CD4-positive, alpha-beta memory T cell (primary cell): ENCODE measurements at regions not wholly inside any gene's neighbourhood (a gene's known extent, or its start where the extent isn't known, plus 50 kb on each side); places are given as distances from the start of the nearest gene placed in this dataset.
"Not testable (repeated sequence)": the region's sequence is repeated elsewhere in the genome, so short reads cannot be mapped to it uniquely, and the experiment has no call there.

Source experiments
- CTCF ChIA-PET: fragments of 350-600 bp; sonication (Branson Sonifier 250); formaldehyde crosslinking; loops from one replicate; lab custom pipeline; 2021; ENCODE audit warnings: inconsistent platforms; ENCODE audit not compliant: partially characterized antibody; lab: Charles Lee
- POLR2A ChIA-PET: fragments of 350-600 bp; sonication (Branson Sonifier 250); formaldehyde crosslinking; loops from one replicate; lab custom pipeline; 2021; ENCODE audit not compliant: partially characterized antibody; lab: Charles Lee
- DNase-seq, 5 donors: peaks; one replicate each; pipeline versions ENCODE4 v3.0.0 to v3.0.0-alpha.2; 2020 to 2022; ENCODE audit warnings: mixed read lengths in 1 of 5
- H3K27ac ChIP-seq: one replicate; pipeline ENCODE4 v1.7.0; 2013; ENCODE audit warnings: low read depth, low read length
- H3K27me3 ChIP-seq: 2 replicates; pipeline ENCODE4 v1.7.0; 2013; ENCODE audit warnings: mild to moderate bottlenecking, low read length, moderate library complexity; ENCODE audit not compliant: insufficient read depth
- H3K36me3 ChIP-seq: 2 replicates; pipeline ENCODE4 v1.7.0; 2013; ENCODE audit warnings: mild to moderate bottlenecking, low read length, moderate library complexity; ENCODE audit not compliant: insufficient read depth
- H3K4me1 ChIP-seq: 2 replicates; pipeline ENCODE4 v1.7.0; 2013; ENCODE audit warnings: mild to moderate bottlenecking, low read length, moderate library complexity; ENCODE audit not compliant: insufficient read depth
- H3K4me3 ChIP-seq, 2 donors: one replicate each; pipeline ENCODE4 v1.7.0; 2013; ENCODE audit warnings: low read length in 2 of 2, mild to moderate bottlenecking in 1 of 2
- H3K9me3 ChIP-seq, 2 donors: one replicate each; pipeline ENCODE4 v1.7.0; 2013; ENCODE audit warnings: low read length in 2 of 2, control low read depth in 1 of 2; ENCODE audit not compliant: control insufficient read depth in 1 of 2
- H3K27ac Mint-ChIP-seq, 7 donors: one replicate each; pipeline ENCODE4 v1.8.0; 2020 to 2021; ENCODE audit warnings: mixed read lengths in 7 of 7, mild to moderate bottlenecking in 6 of 7, inconsistent platforms in 3 of 7, moderate library complexity in 3 of 7
- H3K27me3 Mint-ChIP-seq, 2 donors: one replicate each; pipeline ENCODE4 v1.8.0; 2020 to 2021; ENCODE audit warnings: mixed read lengths in 2 of 2
- H3K36me3 Mint-ChIP-seq, 2 donors: one replicate each; pipeline ENCODE4 v1.8.0; 2020 to 2021; ENCODE audit warnings: mixed read lengths in 2 of 2, inconsistent platforms in 1 of 2, mild to moderate bottlenecking in 1 of 2
- H3K4me1 Mint-ChIP-seq, 4 donors: one replicate each; pipeline ENCODE4 v1.8.0; 2020 to 2021; ENCODE audit warnings: mixed read lengths in 4 of 4, mild to moderate bottlenecking in 1 of 4
- H3K4me3 Mint-ChIP-seq, 8 donors: one replicate each; pipeline ENCODE4 v1.8.0; 2020 to 2021; ENCODE audit warnings: mixed read lengths in 8 of 8, mild to moderate bottlenecking in 7 of 8, moderate library complexity in 6 of 8, inconsistent platforms in 3 of 8
- H3K9me3 Mint-ChIP-seq, 8 donors: one replicate each; pipeline ENCODE4 v1.8.0; 2020 to 2021; ENCODE audit warnings: mixed read lengths in 8 of 8, mild to moderate bottlenecking in 5 of 8, inconsistent platforms in 3 of 8, moderate library complexity in 1 of 8
- intact Hi-C: fragments of 100-400 bp; cut with micrococcal nuclease; formaldehyde crosslinking; loops from one replicate; pipeline ENCODE4 v1.15.1; 2023

DNA sequence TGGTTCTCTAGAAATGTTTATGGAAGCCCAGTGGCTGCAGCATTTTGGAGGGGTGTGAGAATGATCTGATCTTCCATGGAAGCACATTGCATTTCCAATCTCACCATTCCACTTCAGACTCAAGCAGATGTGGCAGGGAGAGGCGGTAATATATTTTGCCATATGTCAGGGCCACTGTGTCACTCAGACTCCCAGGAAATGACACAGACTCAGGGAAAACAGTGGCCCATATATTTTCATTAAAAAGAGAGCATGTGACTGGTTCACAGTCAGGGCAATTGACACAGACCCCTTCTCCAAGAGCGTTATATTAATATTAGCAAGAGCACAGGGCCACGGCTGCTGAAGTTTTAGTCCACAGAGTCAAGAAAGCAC, 149.3 kb upstream of the NRP1 start:
- H3K9me3 Mint-ChIP-seq: peaks cover 0 to 5% (median 0%) of the 10 kb centered on the region in 8 donors
- H3K4me1 Mint-ChIP-seq: peaks cover 12 to 18% (median 15%) of the 10 kb centered on the region in 4 donors
- DNase-seq: no peak
- no peaks in the 10 kb centered on the region for H3K27me3 ChIP-seq
- no peaks in the 10 kb centered on the region for H3K36me3 ChIP-seq
- no peak overlapping the region for H3K4me3 ChIP-seq
- H3K4me3 Mint-ChIP-seq: no peak overlapping the region
- CTCF ChIA-PET: no interaction called here
- POLR2A ChIA-PET: interaction anchor here (1.4 kb wide), 1 partner anchor 82 kb away, joined by 3 read pairs; no protein-coding TSS in a partner anchor
- H3K36me3 Mint-ChIP-seq: no peaks in the 10 kb centered on the region
- H3K27ac Mint-ChIP-seq: no peak overlapping the region
- H3K27me3 Mint-ChIP-seq: peaks cover 0 to 1% of the 10 kb centered on the region in 2 donors
- H3K9me3 ChIP-seq: no peaks in the 10 kb centered on the region
- H3K27ac ChIP-seq: no peak overlapping the region
- H3K4me1 ChIP-seq: peaks cover 7% of the 10 kb centered on the region
- intact Hi-C loops: no loop called here

DNA sequence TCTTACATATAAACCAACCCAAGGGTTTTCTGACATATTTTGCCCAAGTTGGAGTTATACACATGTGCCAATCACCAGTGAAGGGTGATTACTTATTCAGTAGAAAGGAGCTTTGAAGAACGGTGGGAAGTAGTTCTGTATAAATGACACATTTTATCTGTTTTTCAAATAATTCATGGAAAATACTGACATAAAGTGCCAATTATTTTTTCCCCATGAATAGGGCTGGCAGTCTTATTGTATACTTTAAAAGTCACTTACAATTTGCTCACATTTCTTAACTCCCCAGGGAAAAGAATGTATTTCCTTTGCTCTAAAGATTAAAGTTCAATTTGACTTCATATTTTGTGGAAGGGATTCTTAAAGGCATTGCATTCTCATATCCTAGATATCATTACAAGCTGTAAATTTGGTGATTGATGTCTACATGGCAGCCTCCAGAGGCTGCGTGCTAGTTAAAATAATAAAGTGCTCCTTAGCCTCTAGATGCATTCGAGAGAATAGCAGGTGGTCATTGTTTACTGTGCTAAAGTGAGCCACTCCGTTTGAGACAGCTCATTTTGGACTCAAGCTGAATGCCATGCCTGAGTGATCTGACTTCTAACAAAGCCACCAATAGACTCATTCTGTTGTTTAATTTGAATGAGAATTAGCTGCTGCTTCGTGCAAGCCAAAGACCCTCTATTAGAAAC, 148.8 kb upstream of the NRP1 start:
- Histone ChIP-seq H3K27ac (no peak overlapping the region), H3K27me3 (no peaks in the 10 kb centered on the region), H3K4me1 (peaks cover 7% of the 10 kb centered on the region), H3K4me3 (no peak overlapping the region), H3K9me3 (no peaks in the 10 kb centered on the region), H3K36me3 (no peaks in the 10 kb centered on the region)
- peaks cover 0 to 5% (median 0%) of the 10 kb centered on the region in 8 donors for H3K9me3 Mint-ChIP-seq
- CTCF ChIA-PET: no interaction called here
- H3K4me3 Mint-ChIP-seq: no peak overlapping the region
- peaks cover 0 to 1% of the 10 kb centered on the region in 2 donors for H3K27me3 Mint-ChIP-seq
- H3K4me1 Mint-ChIP-seq: peaks cover 12 to 18% (median 15%) of the 10 kb centered on the region in 4 donors
- no peak overlapping the region for H3K27ac Mint-ChIP-seq
- POLR2A ChIA-PET: interaction anchor here (1.4 kb wide), 1 partner anchor 81 kb away, joined by 3 read pairs; no protein-coding TSS in a partner anchor
- no peak for DNase-seq
- intact Hi-C loops: no loop called here
- H3K36me3 Mint-ChIP-seq: no peaks in the 10 kb centered on the region

DNA sequence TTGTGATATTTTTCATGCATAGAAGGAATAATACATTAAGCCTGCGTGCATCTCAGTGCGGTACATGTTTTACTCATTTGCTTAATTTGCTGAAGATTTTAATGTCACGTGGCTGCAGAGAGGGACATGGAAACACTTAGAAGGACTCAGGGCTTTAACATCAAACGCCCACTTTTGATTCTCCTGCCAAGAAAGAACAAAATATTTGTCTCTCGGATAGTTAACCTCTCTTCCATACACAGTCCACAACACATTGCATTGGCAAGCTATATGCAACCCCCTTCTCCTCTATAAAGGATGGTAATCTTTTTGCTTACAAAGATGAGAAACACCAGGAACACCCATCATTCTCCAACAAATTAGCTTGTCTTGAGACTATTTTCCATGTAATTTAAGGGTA, 148.0 kb upstream of the NRP1 start:
- CTCF ChIA-PET: no interaction called here
- DNase-seq: no peak
- Mint-ChIP-seq H3K9me3 (peaks cover 0 to 5% (median 0%) of the 10 kb centered on the region in 8 donors), H3K27me3 (peaks cover 0 to 1% of the 10 kb centered on the region in 2 donors), H3K36me3 (no peaks in the 10 kb centered on the region), H3K27ac (no peak overlapping the region), H3K4me3 (no peak overlapping the region), H3K4me1 (peaks cover 12 to 18% (median 15%) of the 10 kb centered on the region in 4 donors)
- H3K36me3 ChIP-seq: no peaks in the 10 kb centered on the region
- intact Hi-C loops: no loop called here
- no peak overlapping the region for H3K4me3 ChIP-seq
- H3K27ac ChIP-seq: no peak overlapping the region
- H3K4me1 ChIP-seq: peaks cover 7% of the 10 kb centered on the region
- no peaks in the 10 kb centered on the region for H3K27me3 ChIP-seq
- H3K9me3 ChIP-seq: no peaks in the 10 kb centered on the region
- POLR2A ChIA-PET: no interaction called here

DNA sequence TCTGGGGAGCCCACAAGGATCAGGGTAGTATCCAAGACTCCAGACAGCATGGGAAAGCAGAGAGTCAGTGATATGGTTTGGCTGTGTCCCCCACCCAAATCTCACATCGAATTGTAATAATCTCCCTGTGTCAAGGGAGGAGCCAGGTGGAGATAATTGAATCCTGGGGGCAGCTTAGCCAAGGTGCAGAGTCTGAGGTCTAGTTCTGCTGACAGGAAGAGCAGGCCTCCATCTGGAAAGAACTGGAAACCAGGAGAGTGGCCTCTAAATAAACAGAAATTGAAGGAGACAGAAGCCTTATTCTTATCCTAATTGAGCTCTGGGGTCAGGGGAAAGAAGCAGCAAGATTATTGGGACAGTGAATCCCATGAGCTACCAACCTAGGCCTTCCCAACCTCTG, 146.7 kb upstream of the NRP1 start:
- H3K9me3 Mint-ChIP-seq: peaks cover 0 to 5% (median 0%) of the 10 kb centered on the region in 8 donors
- H3K36me3 Mint-ChIP-seq: no peaks in the 10 kb centered on the region
- no peaks in the 10 kb centered on the region for H3K4me1 ChIP-seq
- no peak overlapping the region for H3K27ac ChIP-seq
- H3K27ac Mint-ChIP-seq: no peak overlapping the region
- H3K27me3 Mint-ChIP-seq: peaks cover 1 to 4% of the 10 kb centered on the region in 2 donors
- no peaks in the 10 kb centered on the region for H3K27me3 ChIP-seq
- peaks cover 1 to 7% (median 5%) of the 10 kb centered on the region in 4 donors for H3K4me1 Mint-ChIP-seq
- intact Hi-C loops: no loop called here
- H3K9me3 ChIP-seq: no peaks in the 10 kb centered on the region
- no peak overlapping the region for H3K4me3 Mint-ChIP-seq
- H3K36me3 ChIP-seq: no peaks in the 10 kb centered on the region
- no peak for DNase-seq
- ChIA-PET POLR2A (no interaction called here), CTCF (no interaction called here)
- H3K4me3 ChIP-seq: no peak overlapping the region

DNA sequence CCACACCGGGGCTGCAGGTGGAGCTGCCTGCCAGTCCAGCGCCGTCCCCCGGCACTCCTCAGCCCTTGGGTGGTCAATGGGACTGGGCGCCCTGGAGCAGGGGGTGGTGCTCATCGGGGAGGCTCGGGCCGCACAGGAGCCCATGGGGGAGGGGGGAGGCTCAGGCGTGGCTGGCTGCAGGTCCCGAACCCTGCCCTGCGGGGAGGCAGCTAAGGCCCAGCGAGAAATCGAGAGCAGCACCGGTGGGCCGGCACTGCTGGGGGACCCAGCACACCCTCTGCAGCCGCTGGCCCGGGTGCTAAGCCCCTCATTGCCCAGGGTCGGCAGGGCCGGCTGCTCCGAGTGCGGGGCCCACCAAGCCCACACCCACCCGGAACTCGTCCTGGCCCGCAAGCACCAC, 145.9 kb upstream of the NRP1 start:
- H3K27ac Mint-ChIP-seq, H3K4me3 ChIP-seq, H3K4me1 Mint-ChIP-seq, intact Hi-C loops, CTCF ChIA-PET, H3K27ac ChIP-seq, H3K27me3 ChIP-seq, H3K4me1 ChIP-seq, H3K9me3 Mint-ChIP-seq, POLR2A ChIA-PET, H3K9me3 ChIP-seq, H3K36me3 ChIP-seq, H3K36me3 Mint-ChIP-seq, H3K27me3 Mint-ChIP-seq, H3K4me3 Mint-ChIP-seq, DNase-seq: not testable (repeated sequence)

DNA sequence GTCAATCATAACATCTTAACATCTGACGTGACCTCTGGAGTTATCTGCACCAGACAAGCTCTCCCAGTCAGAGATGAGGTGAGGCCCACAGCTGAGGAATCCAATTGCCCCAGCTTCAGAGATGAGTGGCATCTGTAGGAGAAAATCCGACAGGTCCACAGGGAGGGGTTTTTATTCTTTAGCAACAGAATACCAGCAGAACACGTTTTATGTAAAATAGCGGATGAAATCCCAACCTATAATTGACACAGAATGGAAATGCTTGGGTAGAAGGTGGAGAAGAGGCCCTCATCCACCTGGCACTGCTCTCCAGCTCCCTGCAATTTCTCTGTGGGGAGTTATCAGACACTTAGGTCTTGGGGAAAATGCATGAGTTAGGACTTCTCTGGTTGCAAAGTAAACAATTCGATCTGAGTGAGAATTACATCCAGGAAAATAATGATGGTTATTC, 144.2 kb upstream of the NRP1 start:
- no peak overlapping the region for H3K4me3 Mint-ChIP-seq
- intact Hi-C loops: no loop called here
- POLR2A ChIA-PET: no interaction called here
- CTCF ChIA-PET: no interaction called here
- Histone ChIP-seq H3K36me3 (no peaks in the 10 kb centered on the region), H3K27me3 (no peaks in the 10 kb centered on the region), H3K27ac (no peak overlapping the region), H3K9me3 (no peaks in the 10 kb centered on the region), H3K4me1 (no peaks in the 10 kb centered on the region), H3K4me3 (no peak overlapping the region)
- peaks cover 0 to 5% (median 0%) of the 10 kb centered on the region in 8 donors for H3K9me3 Mint-ChIP-seq
- no peak overlapping the region for H3K27ac Mint-ChIP-seq
- H3K27me3 Mint-ChIP-seq: peaks cover 8 to 11% of the 10 kb centered on the region in 2 donors
- H3K4me1 Mint-ChIP-seq: no peaks in the 10 kb centered on the region
- no peaks in the 10 kb centered on the region for H3K36me3 Mint-ChIP-seq
- no peak for DNase-seq

DNA sequence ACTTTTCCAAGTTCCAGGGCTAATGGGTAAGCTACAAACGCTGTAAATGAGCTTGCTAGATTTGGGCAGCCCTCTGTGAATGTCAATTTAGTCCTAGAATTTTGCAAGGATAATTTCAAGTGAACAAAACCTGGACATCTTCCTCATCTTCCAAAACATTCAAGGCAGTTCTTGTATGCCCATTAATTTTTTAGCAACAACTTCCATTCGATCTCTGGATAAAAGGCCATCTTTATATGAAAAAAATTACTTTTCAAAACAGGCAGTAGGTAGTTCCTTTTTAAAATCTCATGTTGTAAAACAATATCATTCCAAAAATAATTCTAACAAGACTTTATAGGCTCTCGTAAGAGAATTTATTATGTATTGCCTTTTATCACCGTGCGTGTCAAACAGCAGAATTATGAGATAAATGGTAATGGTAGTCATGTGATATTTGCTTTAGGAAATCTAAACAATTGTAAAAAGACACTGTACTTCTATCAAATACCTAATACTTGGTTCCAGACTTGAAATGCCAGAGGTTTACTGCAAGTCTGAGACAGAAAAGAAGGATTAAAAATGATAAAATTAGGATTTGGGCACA, 143.7 kb upstream of the NRP1 start:
- H3K9me3 Mint-ChIP-seq: peaks cover 0 to 5% (median 0%) of the 10 kb centered on the region in 8 donors

More for the DNA sequence above, 143.7 kb upstream of the NRP1 start:
- H3K4me3 ChIP-seq: no peak overlapping the region
- H3K36me3 ChIP-seq: no peaks in the 10 kb centered on the region
- no peak overlapping the region for H3K27ac ChIP-seq
- H3K4me3 Mint-ChIP-seq: no peak overlapping the region
- H3K27ac Mint-ChIP-seq: no peak overlapping the region
- no peaks in the 10 kb centered on the region for H3K4me1 ChIP-seq
- H3K36me3 Mint-ChIP-seq: no peaks in the 10 kb centered on the region
- intact Hi-C loops: no loop called here
- no peaks in the 10 kb centered on the region for H3K4me1 Mint-ChIP-seq
- H3K27me3 Mint-ChIP-seq: peaks cover 8 to 11% of the 10 kb centered on the region in 2 donors
- no peaks in the 10 kb centered on the region for H3K27me3 ChIP-seq
- DNase-seq: no peak
- ChIA-PET POLR2A (no interaction called here), CTCF (no interaction called here)
- no peaks in the 10 kb centered on the region for H3K9me3 ChIP-seq
